ENCODE measurements at regions not wholly inside any gene's neighbourhood (a gene's known extent, or its start where the extent isn't known, plus 50 kb on each side); places are given as distances from the start of the nearest gene placed in this dataset.

GRCh38 chr2:3046170-3046865, 331.3 kb downstream of the EIPR1 start:
- Histone ChIP-seq H3K27me3 (ENCODE audit: control insufficient read depth in 5 of 5, insufficient read depth in 4 of 5, low read length in 5 of 5) (peaks cover 0 to 7% (median 0%) of the 10 kb centered on the region in 5 donors), H3K27ac (ENCODE audit: low read depth, low read length) (no peak overlapping the region), H3K4me1 (ENCODE audit: control insufficient read depth in 5 of 5, insufficient read depth in 5 of 5, low read length in 5 of 5) (peaks cover 0 to 10% (median 2%) of the 10 kb centered on the region in 5 donors), H3K9ac (ENCODE audit: low read length in 5 of 5) (no peak overlapping the region), H3K4me3 (ENCODE audit: low read depth in 1 of 5, low read length in 5 of 5) (no peak overlapping the region), H3K9me3 (ENCODE audit: control insufficient read depth in 5 of 5, low read length in 5 of 5) (no peaks in the 10 kb centered on the region), H3K36me3 (ENCODE audit: control insufficient read depth in 5 of 5, insufficient read depth in 5 of 5, low read length in 5 of 5) (no peaks in the 10 kb centered on the region)

- H3K9ac ChIP-seq (ENCODE audit: low read length in 5 of 5), result no peak overlapping the region
- H3K9me3 ChIP-seq (ENCODE audit: control insufficient read depth in 5 of 5, low read length in 5 of 5), result no peaks in the 10 kb centered on the region
- no peak overlapping the region for H3K4me3 ChIP-seq (ENCODE audit: low read depth in 1 of 5, low read length in 5 of 5)
- no peak overlapping the region for H3K27ac ChIP-seq (ENCODE audit: low read depth, low read length)
- peaks cover 0 to 7% (median 1%) of the 10 kb centered on the region in 5 donors for H3K27me3 ChIP-seq (ENCODE audit: control insufficient read depth in 5 of 5, insufficient read depth in 4 of 5, low read length in 5 of 5)
- no peaks in the 10 kb centered on the region for H3K36me3 ChIP-seq (ENCODE audit: control insufficient read depth in 5 of 5, insufficient read depth in 5 of 5, low read length in 5 of 5)
- H3K4me1 ChIP-seq (ENCODE audit: control insufficient read depth in 5 of 5, insufficient read depth in 5 of 5, low read length in 5 of 5), result peaks cover 0 to 19% (median 4%) of the 10 kb centered on the region in 5 donors
These were observed 332.2 kb downstream of the EIPR1 start for GRCh38 chr2:3045318-3045921.

DNA sequence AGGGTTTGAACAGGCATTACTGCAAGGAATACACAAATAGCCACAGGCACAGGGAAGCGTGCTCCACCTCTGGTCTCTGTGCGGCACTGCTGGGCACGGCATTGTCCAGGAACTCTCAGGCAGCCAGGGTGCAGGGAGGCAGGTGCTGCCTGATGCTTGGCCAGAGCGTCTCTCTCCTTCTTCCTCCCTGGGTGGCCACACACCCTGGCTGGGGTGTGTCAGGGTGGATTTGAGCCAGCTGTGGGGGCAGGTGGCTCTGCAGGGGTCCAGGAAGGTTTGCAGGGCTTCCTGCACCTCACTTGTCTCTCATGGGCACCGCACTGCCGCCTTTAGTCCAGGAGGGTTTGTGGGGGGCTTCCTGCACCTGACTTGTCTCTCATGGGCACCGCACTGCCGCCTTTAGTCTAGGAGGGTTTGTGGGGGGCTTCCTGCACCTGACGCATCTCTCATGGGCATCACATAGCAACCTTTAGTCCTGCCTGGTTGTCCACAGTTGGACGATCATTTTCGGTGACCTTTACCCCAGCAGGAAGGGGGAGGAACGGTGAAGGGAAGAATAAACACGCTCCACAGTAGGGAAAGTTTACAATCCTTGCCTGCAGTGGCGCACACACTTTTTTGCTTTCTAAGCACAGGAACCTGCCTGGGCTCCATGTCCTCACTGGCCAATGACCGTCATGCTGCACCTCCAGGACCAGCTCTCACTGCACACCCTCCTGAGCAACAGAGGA, 332.9 kb downstream of the EIPR1 start:
- Histone ChIP-seq H3K4me3 (ENCODE audit: low read depth in 1 of 5, low read length in 5 of 5) (no peak overlapping the region), H3K27ac (ENCODE audit: low read depth, low read length) (no peak overlapping the region)

GRCh38 chr2:3043726-3044125, 333.9 kb downstream of the EIPR1 start:
- no peak overlapping the region for H3K4me3 ChIP-seq (ENCODE audit: low read depth in 1 of 5, low read length in 5 of 5)
- H3K36me3 ChIP-seq (ENCODE audit: control insufficient read depth in 5 of 5, insufficient read depth in 5 of 5, low read length in 5 of 5), result no peaks in the 10 kb centered on the region
- no peaks in the 10 kb centered on the region for H3K9me3 ChIP-seq (ENCODE audit: control insufficient read depth in 5 of 5, low read length in 5 of 5)
- no peak overlapping the region for H3K27ac ChIP-seq (ENCODE audit: low read depth, low read length)
- H3K4me1 ChIP-seq (ENCODE audit: control insufficient read depth in 5 of 5, insufficient read depth in 5 of 5, low read length in 5 of 5), result peaks cover 0 to 19% (median 4%) of the 10 kb centered on the region in 5 donors
- no peak overlapping the region for H3K9ac ChIP-seq (ENCODE audit: low read length in 5 of 5)
- H3K27me3 ChIP-seq (ENCODE audit: control insufficient read depth in 5 of 5, insufficient read depth in 4 of 5, low read length in 5 of 5), result peaks cover 0 to 17% (median 3%) of the 10 kb centered on the region in 5 donors

More for the DNA sequence above, 332.9 kb downstream of the EIPR1 start:
- Histone ChIP-seq H3K9me3 (ENCODE audit: control insufficient read depth in 5 of 5, low read length in 5 of 5) (no peaks in the 10 kb centered on the region), H3K9ac (ENCODE audit: low read length in 5 of 5) (no peak overlapping the region), H3K36me3 (ENCODE audit: control insufficient read depth in 5 of 5, insufficient read depth in 5 of 5, low read length in 5 of 5) (no peaks in the 10 kb centered on the region), H3K27me3 (ENCODE audit: control insufficient read depth in 5 of 5, insufficient read depth in 4 of 5, low read length in 5 of 5) (peaks cover 0 to 9% (median 3%) of the 10 kb centered on the region in 5 donors), H3K4me1 (ENCODE audit: control insufficient read depth in 5 of 5, insufficient read depth in 5 of 5, low read length in 5 of 5) (peaks cover 0 to 19% (median 4%) of the 10 kb centered on the region in 5 donors)

DNA sequence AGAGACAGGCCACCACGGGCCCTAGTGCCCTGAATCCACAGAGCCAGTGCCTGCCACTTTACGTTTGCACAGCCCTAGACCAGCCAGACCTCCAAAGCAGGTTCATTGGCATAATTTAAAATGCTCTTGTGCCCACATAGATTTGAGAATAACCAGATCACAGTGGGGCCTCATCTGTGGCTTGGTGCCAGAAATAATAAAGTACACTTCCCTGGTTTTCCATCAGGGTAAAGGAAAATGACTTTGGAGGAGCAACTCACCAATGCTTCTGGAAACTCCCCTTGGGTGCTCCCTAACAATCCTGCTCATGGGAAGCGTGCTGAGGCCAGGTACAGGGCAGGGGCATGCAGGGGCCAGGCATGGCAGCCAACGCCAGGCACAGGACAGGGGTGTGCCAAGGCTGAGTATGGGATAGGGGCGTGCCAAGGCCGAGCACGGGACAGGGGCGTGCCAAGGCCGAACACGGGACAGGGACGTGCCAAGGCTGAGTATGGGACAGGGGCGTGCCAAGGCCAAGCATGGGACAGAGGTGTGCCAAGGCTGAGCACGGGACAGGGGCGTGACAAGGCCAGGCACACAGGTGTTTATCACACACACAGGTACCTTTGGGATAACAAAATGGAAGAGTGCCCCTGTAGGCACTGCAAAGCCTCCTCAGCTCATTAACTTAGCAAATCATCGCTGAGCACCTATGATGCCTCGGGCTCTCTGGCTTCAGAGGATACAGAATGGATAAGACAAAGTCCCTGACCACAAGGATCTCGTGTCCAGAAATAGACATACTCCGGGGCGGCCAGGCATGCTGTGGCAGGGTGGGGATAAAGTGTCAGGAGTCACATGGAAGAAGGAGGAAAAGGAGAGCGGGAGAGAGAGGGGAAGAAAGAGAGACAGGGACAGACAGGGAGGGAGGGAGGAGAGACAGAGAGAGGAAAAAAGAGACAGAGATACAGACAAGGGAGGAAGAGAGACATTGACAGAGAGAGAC, 334.7 kb downstream of the EIPR1 start:
- Histone ChIP-seq H3K4me1 (ENCODE audit: control insufficient read depth in 5 of 5, insufficient read depth in 5 of 5, low read length in 5 of 5) (peaks cover 0 to 19% (median 4%) of the 10 kb centered on the region in 5 donors), H3K4me3 (ENCODE audit: low read depth in 1 of 5, low read length in 5 of 5) (no peak overlapping the region), H3K27ac (ENCODE audit: low read depth, low read length) (no peak overlapping the region), H3K27me3 (ENCODE audit: control insufficient read depth in 5 of 5, insufficient read depth in 4 of 5, low read length in 5 of 5) (peaks cover 0 to 17% (median 5%) of the 10 kb centered on the region in 5 donors), H3K36me3 (ENCODE audit: control insufficient read depth in 5 of 5, insufficient read depth in 5 of 5, low read length in 5 of 5) (no peaks in the 10 kb centered on the region), H3K9ac (ENCODE audit: low read length in 5 of 5) (no peak overlapping the region), H3K9me3 (ENCODE audit: control insufficient read depth in 5 of 5, low read length in 5 of 5) (no peaks in the 10 kb centered on the region)

- H3K27me3 ChIP-seq (ENCODE audit: control insufficient read depth in 5 of 5, insufficient read depth in 4 of 5, low read length in 5 of 5), result peaks cover 0 to 17% (median 5%) of the 10 kb centered on the region in 5 donors
- no peak overlapping the region for H3K9ac ChIP-seq (ENCODE audit: low read length in 5 of 5)
- H3K4me3 ChIP-seq (ENCODE audit: low read depth in 1 of 5, low read length in 5 of 5), result no peak overlapping the region
- H3K27ac ChIP-seq (ENCODE audit: low read depth, low read length), result no peak overlapping the region
- H3K9me3 ChIP-seq (ENCODE audit: control insufficient read depth in 5 of 5, low read length in 5 of 5), result no peaks in the 10 kb centered on the region
- H3K36me3 ChIP-seq (ENCODE audit: control insufficient read depth in 5 of 5, insufficient read depth in 5 of 5, low read length in 5 of 5), result no peaks in the 10 kb centered on the region
- peaks cover 0 to 19% (median 4%) of the 10 kb centered on the region in 5 donors for H3K4me1 ChIP-seq (ENCODE audit: control insufficient read depth in 5 of 5, insufficient read depth in 5 of 5, low read length in 5 of 5)
These were observed 335.6 kb downstream of the EIPR1 start for GRCh38 chr2:3041841-3042600.

- Histone ChIP-seq H3K9ac (ENCODE audit: low read length in 5 of 5) (no peak overlapping the region), H3K27ac (ENCODE audit: low read depth, low read length) (no peak overlapping the region), H3K36me3 (ENCODE audit: control insufficient read depth in 5 of 5, insufficient read depth in 5 of 5, low read length in 5 of 5) (no peaks in the 10 kb centered on the region)
These were observed 336.4 kb downstream of the EIPR1 start for GRCh38 chr2:3041246-3041645.

GRCh38 chr2:3040496-3041140, 337.0 kb downstream of the EIPR1 start:
- peaks cover 0 to 19% (median 4%) of the 10 kb centered on the region in 5 donors for H3K4me1 ChIP-seq (ENCODE audit: control insufficient read depth in 5 of 5, insufficient read depth in 5 of 5, low read length in 5 of 5)
- peaks cover 0 to 17% (median 5%) of the 10 kb centered on the region in 5 donors for H3K27me3 ChIP-seq (ENCODE audit: control insufficient read depth in 5 of 5, insufficient read depth in 4 of 5, low read length in 5 of 5)
- no peak overlapping the region for H3K9ac ChIP-seq (ENCODE audit: low read length in 5 of 5)
- no peaks in the 10 kb centered on the region for H3K9me3 ChIP-seq (ENCODE audit: control insufficient read depth in 5 of 5, low read length in 5 of 5)
- H3K36me3 ChIP-seq (ENCODE audit: control insufficient read depth in 5 of 5, insufficient read depth in 5 of 5, low read length in 5 of 5), result no peaks in the 10 kb centered on the region
- H3K4me3 ChIP-seq (ENCODE audit: low read depth in 1 of 5, low read length in 5 of 5), result no peak overlapping the region
- H3K27ac ChIP-seq (ENCODE audit: low read depth, low read length), result no peak overlapping the region

More at GRCh38 chr2:3041246-3041645, 336.4 kb downstream of the EIPR1 start:
- Histone ChIP-seq H3K4me3 (ENCODE audit: low read depth in 1 of 5, low read length in 5 of 5) (no peak overlapping the region), H3K9me3 (ENCODE audit: control insufficient read depth in 5 of 5, low read length in 5 of 5) (no peaks in the 10 kb centered on the region), H3K27me3 (ENCODE audit: control insufficient read depth in 5 of 5, insufficient read depth in 4 of 5, low read length in 5 of 5) (peaks cover 0 to 17% (median 5%) of the 10 kb centered on the region in 5 donors), H3K4me1 (ENCODE audit: control insufficient read depth in 5 of 5, insufficient read depth in 5 of 5, low read length in 5 of 5) (peaks cover 0 to 19% (median 4%) of the 10 kb centered on the region in 5 donors)
